GM18861 (cell line): ENCODE measurements at regions not wholly inside any gene's neighbourhood (a gene's known extent, or its start where the extent isn't known, plus 50 kb on each side); places are given as distances from the start of the nearest gene placed in this dataset.
"Not testable (repeated sequence)": the region's sequence is repeated elsewhere in the genome, so short reads cannot be mapped to it uniquely, and the experiment has no call there.

ENCODE experiments used
- ATAC-seq: cut with Tn5 transposase; IDR thresholded peaks from one replicate; pipeline ENCODE4 v1.9.1; 2021; ENCODE audit not compliant: unreplicated experiment

GRCh38 chrX:51148848-51149247 lies 183.8 kb upstream of the NUDT10 start:
- ATAC-seq = no peak

- no peak for ATAC-seq
Measured at GRCh38 chrX:51151734-51152133, 180.9 kb upstream of the NUDT10 start.

GRCh38 chrX:51155157-51155556 lies 177.5 kb upstream of the NUDT10 start:
- ATAC-seq = no peak

GRCh38 chrX:51155566-51155965 lies 177.1 kb upstream of the NUDT10 start:
- no peak for ATAC-seq

- ATAC-seq = no peak
Measured at GRCh38 chrX:51158231-51158630, 174.4 kb upstream of the NUDT10 start.

- ATAC-seq = not testable (repeated sequence)
Measured at GRCh38 chrX:51159378-51159777, 173.2 kb upstream of the NUDT10 start.

- no peak for ATAC-seq
Measured at GRCh38 chrX:51163730-51164129, 168.9 kb upstream of the NUDT10 start.

- not testable (repeated sequence) for ATAC-seq
Measured at GRCh38 chrX:51178356-51178900, 154.2 kb upstream of the NUDT10 start.

GRCh38 chrX:51179805-51180204 lies 152.8 kb upstream of the NUDT10 start:
- ATAC-seq = not testable (repeated sequence)

- no peak for ATAC-seq
Measured at GRCh38 chrX:51182545-51182944, 150.1 kb upstream of the NUDT10 start.

GRCh38 chrX:51192104-51192503 lies 140.5 kb upstream of the NUDT10 start:
- ATAC-seq = no peak

GRCh38 chrX:51215266-51215665 lies 117.4 kb upstream of the NUDT10 start:
- ATAC-seq = no peak

- no peak for ATAC-seq
Measured at GRCh38 chrX:51215856-51216255, 116.8 kb upstream of the NUDT10 start.

- no peak for ATAC-seq
Measured at GRCh38 chrX:51242212-51242611, 90.4 kb upstream of the NUDT10 start.

GRCh38 chrX:51257490-51257889 lies 75.1 kb upstream of the NUDT10 start:
- no peak for ATAC-seq

- ATAC-seq = not testable (repeated sequence)
Measured at GRCh38 chrX:51262271-51262670, 70.4 kb upstream of the NUDT10 start.

- ATAC-seq = no peak
Measured at GRCh38 chrX:51272638-51273037, 60.0 kb upstream of the NUDT10 start.

GRCh38 chrX:51281758-51282318 lies 50.8 kb upstream of the NUDT10 start:
- no peak for ATAC-seq
